ENCODE measurements at regions not wholly inside any gene's neighbourhood (a gene's known extent, or its start where the extent isn't known, plus 50 kb on each side); places are given as distances from the start of the nearest gene placed in this dataset.
A peak's percentile ranks its signal among the peaks of the same experiment; 100 is the strongest.

DNA sequence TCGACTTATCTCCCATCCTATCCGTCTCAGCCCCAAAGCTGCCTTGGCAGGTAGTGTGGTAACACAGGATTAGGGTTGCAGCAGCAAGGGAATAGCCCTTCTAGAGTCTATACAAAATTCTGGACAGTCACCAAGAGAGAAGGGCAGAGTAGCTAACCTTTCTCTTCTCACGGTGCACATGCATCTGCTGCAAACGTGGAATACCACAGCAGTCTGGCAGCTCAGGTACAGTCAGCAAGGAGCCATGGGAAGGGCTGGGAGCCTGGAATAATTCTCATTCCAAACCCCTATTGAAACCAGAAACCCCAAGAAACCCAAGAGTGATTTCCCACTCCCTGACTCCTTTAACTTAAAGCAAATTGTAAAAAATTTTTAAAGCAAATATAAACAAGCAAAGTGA lies 92.3 kb upstream of the THRB start:
- DNase-seq (ENCODE audit: extremely low read depth in 1 of 4, low spot score in 3 of 4), result no peak
- Histone ChIP-seq H3K4me3 (no peak overlapping the region), H3K4me2 (ENCODE audit: insufficient read depth, low read length) (no peak overlapping the region), H3K9me1 (ENCODE audit: control insufficient read depth, insufficient read depth, low read length) (no peaks in the 10 kb centered on the region), H2AFZ (ENCODE audit: low read depth, low read length) (no peak overlapping the region), H3K27me3 (ENCODE audit: control insufficient read depth in 2 of 2, insufficient read depth in 2 of 2, low read length in 2 of 2) (no peaks in the 10 kb centered on the region; a peak in 1 of 5 replicates), H3K9me3 (replicated peaks; ENCODE audit: control insufficient read depth, insufficient read depth, low read depth, low read length) (no peaks in the 10 kb centered on the region), H3K27ac (ENCODE audit: extremely low read depth, low read depth, low read length) (no peak overlapping the region), H4K20me1 (replicated peaks; ENCODE audit: control insufficient read depth, insufficient read depth, low read length) (no peaks in the 10 kb centered on the region), H3K9ac (ENCODE audit: insufficient read depth in 1 of 2, low read depth in 2 of 2, low read length in 2 of 2) (no peak overlapping the region), H3K4me1 (replicated peaks in 1 of 2; ENCODE audit: control insufficient read depth in 2 of 2, insufficient read depth in 2 of 2, low read length in 2 of 2) (no peaks in the 10 kb centered on the region; a peak in 1 of 5 replicates), H3K36me3 (ENCODE audit: control insufficient read depth, insufficient read depth, low read length) (no peaks in the 10 kb centered on the region), H3K79me2 (ENCODE audit: control insufficient read depth, insufficient read depth, low read length) (no peaks in the 10 kb centered on the region)
- FAIRE-seq, result no peak
- ChIA-PET CTCF (ENCODE audit: low intra/inter-chr PET ratio) (no interaction called here), POLR2A (interaction anchor here (0.7 to 1.1 kb wide), 2 partner anchors 30 to 671 kb away, joined by 3 read pairs; no protein-coding TSS in a partner anchor)
- ATAC-seq, result peak; percentile 38
- WGBS (ENCODE audit: insufficient coverage, low coverage, missing lambda C conversion rate), result 2% methylated on average over 4 of the region's 4 CpGs
- TF ChIP-seq ESRRA (IDR thresholded peaks at IDR 0.05; ENCODE audit: borderline replicate concordance, low read depth) (no peak), ZNF12 (CRISPR knock-in tag; IDR thresholded peaks at IDR 0.05) (no peak), ZNF354B (CRISPR knock-in tag; IDR thresholded peaks at IDR 0.05) (no peak), IFI16 (CRISPR knock-in tag; IDR thresholded peaks at IDR 0.05) (no peak), TGIF2 (CRISPR knock-in tag; IDR thresholded peaks at IDR 0.05) (no peak)
- no TSS peak for BruUV-seq (replicated peaks)
- intact Hi-C loops (cut with micrococcal nuclease) (no loop called here), in situ Hi-C loops (cut with MboI) (no loop called here)

DNA sequence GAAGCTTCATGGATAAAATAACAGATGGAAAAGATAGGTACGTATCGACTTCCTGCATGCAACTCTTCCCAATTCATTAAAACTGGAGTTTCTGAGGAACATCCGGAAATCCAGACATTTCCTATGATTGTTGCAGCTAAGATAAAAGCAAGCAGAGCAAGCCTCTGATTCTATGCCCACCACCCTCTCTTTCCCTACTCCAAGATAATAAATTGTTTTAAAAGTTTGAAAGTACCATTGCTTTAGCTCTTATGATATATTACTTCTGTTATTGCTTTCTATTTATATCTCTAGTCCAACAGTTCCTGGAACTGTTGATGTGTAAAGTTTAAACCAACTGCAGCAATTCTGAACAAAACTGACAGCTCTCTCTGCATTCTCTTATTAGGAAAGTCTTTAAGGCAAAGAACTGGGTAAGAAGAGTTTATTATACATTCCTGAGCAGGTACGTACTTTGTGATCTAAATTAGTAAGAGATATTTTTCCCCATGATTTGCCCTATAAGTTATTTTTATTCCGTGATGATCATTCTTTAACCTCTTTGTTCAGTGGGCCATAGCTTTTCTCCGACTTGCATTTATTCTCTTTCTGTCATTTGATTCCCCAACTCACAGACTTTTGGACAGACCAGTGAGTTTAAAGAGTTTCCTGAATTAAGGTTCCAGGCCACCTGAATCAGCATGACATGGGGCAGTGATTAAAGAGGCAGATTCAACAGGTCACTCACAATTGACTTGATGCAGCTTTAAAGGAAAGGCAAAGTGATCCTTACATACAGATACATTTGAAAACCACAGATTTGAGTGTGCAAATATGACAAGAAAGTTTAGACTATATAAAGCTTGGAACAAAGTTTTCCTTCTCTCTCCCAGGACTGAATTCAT lies 94.2 kb upstream of the THRB start:
- Histone ChIP-seq H3K36me3 (ENCODE audit: control insufficient read depth, insufficient read depth, low read length) (no peaks in the 10 kb centered on the region), H3K9ac (ENCODE audit: insufficient read depth in 1 of 2, low read depth in 2 of 2, low read length in 2 of 2) (no peak overlapping the region), H3K9me1 (ENCODE audit: control insufficient read depth, insufficient read depth, low read length) (no peaks in the 10 kb centered on the region), H3K4me2 (ENCODE audit: insufficient read depth, low read length) (no peak overlapping the region), H3K4me3 (no peak overlapping the region), H3K79me2 (ENCODE audit: control insufficient read depth, insufficient read depth, low read length) (no peaks in the 10 kb centered on the region), H3K9me3 (replicated peaks; ENCODE audit: control insufficient read depth, insufficient read depth, low read depth, low read length) (no peaks in the 10 kb centered on the region), H3K27ac (ENCODE audit: extremely low read depth, low read depth, low read length) (no peak overlapping the region), H2AFZ (ENCODE audit: low read depth, low read length) (peak overlapping the region; percentile 48; the same call in 1 of the 2 replicates), H4K20me1 (replicated peaks; ENCODE audit: control insufficient read depth, insufficient read depth, low read length) (no peaks in the 10 kb centered on the region), H3K4me1 (replicated peaks in 1 of 2; ENCODE audit: control insufficient read depth in 2 of 2, insufficient read depth in 2 of 2, low read length in 2 of 2) (no peaks in the 10 kb centered on the region; a peak in 1 of 5 replicates), H3K27me3 (ENCODE audit: control insufficient read depth in 2 of 2, insufficient read depth in 2 of 2, low read length in 2 of 2) (no peaks in the 10 kb centered on the region; a peak in 1 of 5 replicates)
- CTCF ChIA-PET (ENCODE audit: low intra/inter-chr PET ratio), result no interaction called here
- no TSS peak for BruUV-seq (replicated peaks)
- peak; percentile 28 for TF ChIP-seq MEIS2 (IDR thresholded peaks at IDR 0.05; ENCODE audit: partially characterized antibody)
- TF ChIP-seq ZNF507 (tag; conservative IDR thresholded peaks at IDR 0.05), result no peak
- TF ChIP-seq, protein P1, sequence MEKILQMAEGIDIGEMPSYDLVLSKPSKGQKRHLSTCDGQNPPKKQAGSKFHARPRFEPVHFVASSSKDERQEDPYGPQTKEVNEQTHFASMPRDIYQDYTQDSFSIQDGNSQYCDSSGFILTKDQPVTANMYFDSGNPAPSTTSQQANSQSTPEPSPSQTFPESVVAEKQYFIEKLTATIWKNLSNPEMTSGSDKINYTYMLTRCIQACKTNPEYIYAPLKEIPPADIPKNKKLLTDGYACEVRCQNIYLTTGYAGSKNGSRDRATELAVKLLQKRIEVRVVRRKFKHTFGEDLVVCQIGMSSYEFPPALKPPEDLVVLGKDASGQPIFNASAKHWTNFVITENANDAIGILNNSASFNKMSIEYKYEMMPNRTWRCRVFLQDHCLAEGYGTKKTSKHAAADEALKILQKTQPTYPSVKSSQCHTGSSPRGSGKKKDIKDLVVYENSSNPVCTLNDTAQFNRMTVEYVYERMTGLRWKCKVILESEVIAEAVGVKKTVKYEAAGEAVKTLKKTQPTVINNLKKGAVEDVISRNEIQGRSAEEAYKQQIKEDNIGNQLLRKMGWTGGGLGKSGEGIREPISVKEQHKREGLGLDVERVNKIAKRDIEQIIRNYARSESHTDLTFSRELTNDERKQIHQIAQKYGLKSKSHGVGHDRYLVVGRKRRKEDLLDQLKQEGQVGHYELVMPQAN (IDR thresholded peaks at IDR 0.05; ENCODE audit: borderline replicate concordance), result no peak
- TF ChIP-seq MEF2D (tag; conservative IDR thresholded peaks at IDR 0.05; ENCODE audit: low read depth), result 0 out of 2 replicates have a peak, but pooled peaks have one; percentile 27
- in situ Hi-C loops (cut with MboI) (no loop called here), intact Hi-C loops (cut with micrococcal nuclease) (no loop called here)
- DNase-seq (ENCODE audit: extremely low read depth in 1 of 4, low spot score in 3 of 4) (no peak), ATAC-seq (no peak), FAIRE-seq (no peak)
- WGBS (ENCODE audit: insufficient coverage, low coverage, missing lambda C conversion rate), result 5% methylated on average over 6 of the region's 6 CpGs
- POLR2A ChIA-PET, result interaction anchor here (0.8 to 1.0 kb wide), 2 partner anchors 9 to 40 kb away, joined by 3 read pairs; no protein-coding TSS in a partner anchor

All from K562 (cell line).